ENCODE measurements at regions not wholly inside any gene's neighbourhood (a gene's known extent, or its start where the extent isn't known, plus 50 kb on each side); places are given as distances from the start of the nearest gene placed in this dataset.

- Histone ChIP-seq H3K27ac (no peak overlapping the region), H3K4me3 (no peak overlapping the region), H3K4me1 (no peaks in the 10 kb centered on the region), H3K27me3 (no peaks in the 10 kb centered on the region), H3K36me3 (ENCODE audit: low read depth, missing control alignments) (no peaks in the 10 kb centered on the region), H3K9me3 (no peaks in the 10 kb centered on the region)
- intact Hi-C loops (cut with DNase I; ENCODE audit: low total_unique reads) = no loop called here
- TF ChIP-seq CTCF (IDR thresholded peaks at IDR 0.05) = no peak
- TF ChIP-seq POLR2A (IDR thresholded peaks at IDR 0.05) = no peak
- WGBS, 2 donors = 84 to 89% methylated on average over 3 of the region's 3 CpGs
- no peak for DNase-seq
Observed at GRCh38 chr5:115394531-115394930, 98.1 kb upstream of the CCDC112 start.

- Histone ChIP-seq H3K9me3 (no peaks in the 10 kb centered on the region), H3K4me3 (no peak overlapping the region), H3K4me1 (no peaks in the 10 kb centered on the region), H3K36me3 (ENCODE audit: low read depth, missing control alignments) (no peaks in the 10 kb centered on the region), H3K27ac (no peak overlapping the region), H3K27me3 (no peaks in the 10 kb centered on the region)
- no peak for DNase-seq
- WGBS, 2 donors = 62 to 69% methylated on average over 4 of the region's 4 CpGs
- intact Hi-C loops (cut with DNase I; ENCODE audit: low total_unique reads) = no loop called here
- no peak for TF ChIP-seq CTCF (IDR thresholded peaks at IDR 0.05)
- no peak for TF ChIP-seq POLR2A (IDR thresholded peaks at IDR 0.05)
Observed at GRCh38 chr5:115393239-115393638, 96.8 kb upstream of the CCDC112 start.

DNA sequence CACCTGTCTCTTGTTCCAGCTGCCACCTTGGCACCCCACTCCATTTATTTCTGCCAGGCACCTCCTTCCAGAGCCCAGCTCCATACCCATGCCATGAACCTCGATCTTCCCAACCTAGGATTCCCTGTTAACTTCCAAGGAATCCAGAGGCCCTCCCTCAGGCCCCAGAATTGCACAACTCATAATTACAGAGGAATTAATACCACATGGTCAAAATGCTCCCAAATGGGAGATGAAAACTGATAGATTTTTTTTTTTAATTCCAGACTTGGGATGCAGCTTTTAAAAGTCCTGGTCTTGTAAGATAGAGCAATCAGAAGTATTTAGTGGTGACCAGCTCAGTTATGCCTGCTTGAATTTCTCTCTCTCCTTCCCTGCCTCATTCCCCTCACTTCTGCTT is 96.2 kb upstream of the CCDC112 start:
- intact Hi-C loops (cut with DNase I; ENCODE audit: low total_unique reads) = no loop called here
- H3K9me3 ChIP-seq = no peaks in the 10 kb centered on the region
- H3K27ac ChIP-seq = no peak overlapping the region
- WGBS, 2 donors = 65 to 81% methylated on average over 1 of the region's 1 CpG
- no peak for TF ChIP-seq CTCF (IDR thresholded peaks at IDR 0.05)
- no peak for TF ChIP-seq POLR2A (IDR thresholded peaks at IDR 0.05)
- no peak for DNase-seq
- H3K36me3 ChIP-seq (ENCODE audit: low read depth, missing control alignments) = no peaks in the 10 kb centered on the region
- H3K4me3 ChIP-seq = no peak overlapping the region
- no peaks in the 10 kb centered on the region for H3K27me3 ChIP-seq
- H3K4me1 ChIP-seq = no peaks in the 10 kb centered on the region

- H3K27me3 ChIP-seq = no peaks in the 10 kb centered on the region
- DNase-seq = no peak
- intact Hi-C loops (cut with DNase I; ENCODE audit: low total_unique reads) = no loop called here
- H3K4me1 ChIP-seq = no peaks in the 10 kb centered on the region
- no peak overlapping the region for H3K27ac ChIP-seq
- no peaks in the 10 kb centered on the region for H3K36me3 ChIP-seq (ENCODE audit: low read depth, missing control alignments)
- no peak overlapping the region for H3K4me3 ChIP-seq
- WGBS, 2 donors = 87 to 93% methylated on average over 5 of the region's 5 CpGs
- H3K9me3 ChIP-seq = no peaks in the 10 kb centered on the region
- TF ChIP-seq POLR2A (IDR thresholded peaks at IDR 0.05) (no peak), CTCF (IDR thresholded peaks at IDR 0.05) (no peak)
Observed at GRCh38 chr5:115391780-115392179, 95.3 kb upstream of the CCDC112 start.

DNA sequence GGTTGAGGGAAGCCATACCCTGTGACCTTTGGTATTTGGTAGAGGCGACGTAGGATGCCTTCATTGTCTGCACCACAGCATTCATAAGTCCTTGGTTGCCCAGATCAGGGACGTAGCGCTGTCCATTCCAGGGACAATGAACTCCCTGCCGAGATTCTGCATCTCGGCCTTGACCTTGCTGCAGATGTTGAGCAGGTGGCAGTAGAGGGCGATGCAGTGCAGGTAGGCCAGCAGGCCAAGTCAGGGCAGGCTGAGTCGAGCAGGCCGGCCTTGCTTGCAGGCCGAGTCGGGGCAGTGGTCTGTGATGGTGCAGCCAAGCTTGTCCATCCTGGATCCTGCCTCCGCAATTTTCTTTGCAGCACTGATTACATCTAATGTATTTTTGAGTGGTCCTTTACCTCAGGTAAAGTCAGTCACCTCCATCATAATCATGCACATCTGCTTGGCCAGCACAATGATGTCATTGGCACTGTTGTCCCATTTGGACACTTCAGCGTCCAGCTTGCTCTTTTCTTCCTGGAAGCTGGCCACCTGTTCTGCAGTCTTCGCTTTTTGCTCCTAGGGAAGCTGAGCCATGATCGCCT is 93.4 kb upstream of the CCDC112 start:
- TF ChIP-seq POLR2A (IDR thresholded peaks at IDR 0.05) = no peak
- TF ChIP-seq CTCF (IDR thresholded peaks at IDR 0.05) = no peak
- no peak overlapping the region for H3K27ac ChIP-seq
- WGBS, 2 donors = 85% methylated on average over 13 to 15 of the region's 15 CpGs

More for the DNA sequence above, 93.4 kb upstream of the CCDC112 start:
- intact Hi-C loops (cut with DNase I; ENCODE audit: low total_unique reads) = no loop called here
- H3K4me3 ChIP-seq = no peak overlapping the region
- no peaks in the 10 kb centered on the region for H3K9me3 ChIP-seq
- no peak for DNase-seq
- no peaks in the 10 kb centered on the region for H3K27me3 ChIP-seq
- H3K4me1 ChIP-seq = no peaks in the 10 kb centered on the region
- no peaks in the 10 kb centered on the region for H3K36me3 ChIP-seq (ENCODE audit: low read depth, missing control alignments)

Measured in testis (tissue), 2 donors.